Activated naive CD8-positive, alpha-beta T cell treated with anti-CD3 and anti-CD28 coated beads, Interleukin-2, amount 50 U/mL, for 16 hours (primary cell): ENCODE measurements at regions not wholly inside any gene's neighbourhood (a gene's known extent, or its start where the extent isn't known, plus 50 kb on each side); places are given as distances from the start of the nearest gene placed in this dataset.

Experiments used
- DNase-seq: peaks from one replicate; pipeline ENCODE4 v3.0.0-alpha.2; 2020; ENCODE audit warnings: low read depth, low spot score

DNA sequence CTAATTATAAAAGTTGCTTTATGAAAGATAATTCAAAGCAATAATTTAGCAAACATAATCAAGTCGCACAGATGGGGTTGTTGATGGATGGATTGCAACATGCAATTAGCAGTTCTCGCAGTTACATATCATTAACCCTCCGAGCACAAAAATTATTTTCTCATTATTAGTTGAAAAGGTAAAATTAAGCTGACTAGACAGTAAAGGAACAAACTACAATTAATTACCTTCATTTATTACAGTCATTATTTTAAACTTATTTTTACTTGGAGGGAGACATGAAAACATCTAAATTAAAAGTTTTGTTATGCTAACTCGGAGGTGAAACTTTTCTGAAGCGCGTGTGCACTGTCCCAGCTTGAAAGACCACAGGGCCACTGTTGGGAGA lies 146.9 kb downstream of the PHETA1 start:
- DNase-seq: no peak

DNA sequence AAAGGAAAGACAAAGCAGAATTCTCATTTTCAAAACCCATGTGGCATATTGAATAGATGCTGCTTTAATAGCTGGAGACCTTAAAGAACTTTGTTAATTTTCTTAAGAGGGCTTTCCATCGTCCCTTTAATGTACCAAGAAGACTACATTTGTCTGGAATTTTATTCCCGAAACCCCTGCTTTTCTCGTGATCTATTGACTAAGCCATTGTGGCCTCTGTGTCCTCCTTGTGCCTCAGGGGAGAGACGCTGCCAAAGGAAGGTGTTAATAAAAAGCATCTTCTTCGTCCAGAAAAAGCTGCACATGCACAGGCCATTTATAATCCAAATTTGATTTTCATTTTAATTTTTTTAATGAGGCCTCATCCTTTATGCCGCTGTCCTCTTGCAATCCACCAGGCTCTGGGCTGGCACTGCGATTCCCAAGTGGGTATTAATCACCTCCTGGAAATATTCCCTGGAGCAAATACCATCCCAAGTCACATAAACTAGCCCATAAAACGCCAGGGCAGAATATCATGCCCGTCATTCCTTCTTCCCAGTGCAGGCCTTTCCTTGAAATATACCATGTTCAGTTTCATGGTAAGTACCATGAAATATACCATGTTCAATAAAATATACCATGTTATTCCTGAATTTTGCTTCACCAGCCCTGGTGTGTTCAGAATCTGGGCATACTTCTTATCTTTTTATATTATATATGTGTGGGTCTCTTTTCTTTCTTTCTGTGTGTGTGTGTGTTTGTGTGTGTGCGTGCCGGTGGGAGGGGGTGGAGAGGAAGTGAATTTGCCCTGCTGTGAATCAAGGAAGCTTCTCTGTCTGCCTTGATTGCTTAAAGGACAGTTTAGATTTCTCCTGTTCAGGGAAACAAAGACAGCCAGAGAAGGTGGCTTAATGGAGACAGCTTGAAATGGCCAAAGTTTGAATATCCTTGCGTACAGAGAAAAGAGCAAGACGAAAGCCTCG lies 147.6 kb downstream of the PHETA1 start:
- no peak for DNase-seq

DNA sequence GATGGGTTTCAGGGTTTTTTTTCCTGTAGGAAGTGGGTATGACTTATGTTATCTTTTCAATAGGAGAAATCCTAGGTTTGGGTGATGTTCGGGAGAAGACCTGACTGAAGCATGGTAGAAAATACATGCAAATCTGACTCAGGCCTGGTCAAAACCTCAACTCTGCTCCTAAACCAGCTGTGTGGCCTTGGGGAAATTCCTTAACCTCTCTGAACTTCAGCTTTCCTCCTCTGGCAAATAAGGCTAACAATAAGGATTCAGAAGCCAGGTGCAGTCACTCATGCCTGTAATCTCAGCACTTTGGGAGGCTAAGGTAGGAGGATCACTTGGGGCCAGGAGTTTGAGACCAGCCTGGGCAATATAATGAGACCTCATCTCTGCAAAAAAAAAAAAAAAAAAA lies 148.5 kb downstream of the PHETA1 start:
- DNase-seq: no peak

DNA sequence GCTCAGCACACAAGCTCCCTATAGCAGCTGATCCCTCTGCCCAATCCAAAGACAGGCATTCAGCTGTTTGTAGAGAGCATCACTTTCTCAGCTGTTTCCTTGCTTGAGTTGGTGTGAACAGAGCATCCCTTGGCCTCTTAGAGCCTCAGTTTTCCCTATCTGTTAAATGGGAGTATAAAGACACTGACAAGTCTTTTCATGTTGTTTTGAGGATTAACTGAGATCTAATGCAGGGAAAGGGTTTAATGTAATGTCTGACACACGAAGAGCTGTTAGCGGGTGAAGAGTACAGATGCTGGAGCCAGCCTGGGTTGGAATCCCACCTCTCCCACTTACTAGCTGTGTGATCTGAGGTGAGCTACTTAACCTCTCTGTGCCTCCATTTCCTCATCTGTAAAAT lies 149.5 kb downstream of the PHETA1 start:
- DNase-seq: no peak

DNA sequence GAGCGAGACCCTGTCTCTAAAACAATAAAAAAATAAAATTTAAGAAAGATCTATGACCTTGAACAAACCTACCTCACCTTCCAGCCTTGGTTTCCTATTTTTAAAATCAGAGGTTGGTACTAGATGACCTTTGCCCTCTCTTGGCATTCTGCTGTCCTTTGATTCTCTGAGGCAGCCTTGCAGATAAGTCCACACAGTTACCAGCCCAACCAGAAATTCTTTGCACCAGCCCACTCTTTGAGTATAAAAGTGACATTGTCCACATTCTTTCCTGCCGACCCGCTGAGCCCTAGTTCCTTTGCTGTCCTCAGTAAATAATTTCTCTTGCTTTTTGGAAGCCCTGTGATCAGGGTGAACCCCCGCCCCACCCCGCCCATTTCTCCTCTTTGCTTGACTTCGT lies 150.4 kb downstream of the PHETA1 start:
- no peak for DNase-seq

DNA sequence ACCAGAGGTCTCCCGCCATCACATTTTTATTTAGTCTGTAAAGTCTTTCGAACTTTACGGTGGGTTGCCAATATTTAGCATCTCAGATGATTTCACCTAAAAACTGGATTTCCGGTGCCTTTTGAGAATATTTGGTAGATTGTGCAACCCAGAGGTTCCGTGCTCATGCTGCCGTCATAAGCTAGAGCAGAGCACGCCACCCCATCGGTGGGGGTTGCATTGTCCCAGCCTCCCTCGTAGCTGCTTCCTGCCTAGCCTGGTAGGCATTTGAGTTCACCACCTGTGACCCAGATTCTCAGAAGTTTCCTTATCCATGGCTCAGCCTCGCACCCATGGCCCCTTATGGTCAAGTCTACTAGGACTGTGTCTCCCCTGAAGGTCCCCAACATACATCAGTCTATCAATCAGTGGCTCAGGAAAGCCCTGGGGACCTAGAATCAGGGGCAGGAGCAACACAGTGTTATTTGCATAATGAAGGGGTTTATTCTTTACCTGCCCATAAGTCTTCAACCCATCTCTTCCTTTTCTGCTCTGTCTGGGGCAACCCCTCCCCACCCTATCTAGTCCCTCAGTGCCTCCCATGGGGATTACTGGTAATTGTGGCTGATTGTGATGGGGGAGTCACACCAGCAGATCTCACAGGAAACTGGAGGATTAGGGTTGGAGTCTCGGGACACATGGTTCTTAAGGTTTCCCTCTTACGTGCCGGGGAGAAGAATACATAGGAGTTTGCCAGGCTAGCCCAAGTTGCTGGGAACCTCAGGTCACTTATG lies 152.3 kb downstream of the PHETA1 start:
- DNase-seq: no peak

DNA sequence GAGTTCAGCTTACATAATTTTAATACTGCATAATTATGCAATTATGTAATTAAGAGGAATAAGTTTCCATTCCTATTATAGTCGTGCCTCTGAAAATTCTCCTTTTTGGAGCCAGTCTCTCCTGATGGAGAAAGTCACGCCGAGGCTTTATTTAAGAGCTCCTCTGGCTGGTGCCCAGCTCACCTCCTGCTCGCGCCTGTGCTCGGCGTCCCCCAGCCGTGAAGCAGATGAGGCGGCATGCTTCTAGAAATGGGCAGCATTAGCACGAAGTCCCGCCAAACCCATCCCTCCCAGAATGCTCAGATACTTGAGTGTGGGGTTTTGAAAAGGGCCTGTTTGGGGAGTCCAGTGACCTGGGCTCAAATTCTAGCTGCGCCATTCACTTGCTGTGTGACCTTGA lies 153.0 kb downstream of the PHETA1 start:
- no peak for DNase-seq

DNA sequence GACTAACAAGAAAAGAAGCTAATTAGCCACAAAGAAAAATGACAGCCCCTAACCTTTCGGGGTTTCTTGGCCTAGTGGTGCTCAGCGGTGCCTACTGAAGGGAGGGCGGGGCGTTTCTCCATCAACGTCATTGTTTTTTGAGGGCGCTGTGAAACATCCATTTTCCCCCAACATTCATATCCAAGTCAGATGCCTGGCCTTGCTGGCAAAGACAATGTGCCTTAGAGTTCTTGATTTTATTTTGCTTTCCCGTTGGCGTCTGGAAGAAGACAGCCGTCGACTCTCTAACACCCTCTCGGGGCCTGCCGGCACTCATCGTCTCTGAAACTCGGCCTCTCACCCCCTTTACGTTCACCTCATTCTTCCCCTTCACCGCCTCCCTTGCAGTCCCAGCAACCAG lies 154.5 kb downstream of the PHETA1 start:
- no peak for DNase-seq

DNA sequence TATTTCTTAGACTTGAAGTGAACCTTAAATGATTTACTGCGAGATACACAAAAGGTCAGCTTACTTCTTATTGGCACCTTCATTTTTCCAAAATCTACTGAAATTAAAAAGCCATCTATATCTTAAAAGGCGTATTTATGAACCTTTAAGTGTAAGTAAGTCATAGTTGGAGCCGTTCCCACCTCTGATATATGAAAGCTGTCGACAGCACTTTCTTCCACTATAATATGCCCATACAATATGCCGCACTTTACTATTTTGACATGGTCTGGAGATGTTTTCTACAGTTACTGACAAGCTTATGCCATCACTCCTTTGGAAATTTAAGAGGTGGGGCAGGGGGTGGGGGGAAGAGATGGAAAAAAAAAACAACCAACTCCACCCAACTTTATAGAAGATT lies 155.3 kb downstream of the PHETA1 start:
- no peak for DNase-seq

DNA sequence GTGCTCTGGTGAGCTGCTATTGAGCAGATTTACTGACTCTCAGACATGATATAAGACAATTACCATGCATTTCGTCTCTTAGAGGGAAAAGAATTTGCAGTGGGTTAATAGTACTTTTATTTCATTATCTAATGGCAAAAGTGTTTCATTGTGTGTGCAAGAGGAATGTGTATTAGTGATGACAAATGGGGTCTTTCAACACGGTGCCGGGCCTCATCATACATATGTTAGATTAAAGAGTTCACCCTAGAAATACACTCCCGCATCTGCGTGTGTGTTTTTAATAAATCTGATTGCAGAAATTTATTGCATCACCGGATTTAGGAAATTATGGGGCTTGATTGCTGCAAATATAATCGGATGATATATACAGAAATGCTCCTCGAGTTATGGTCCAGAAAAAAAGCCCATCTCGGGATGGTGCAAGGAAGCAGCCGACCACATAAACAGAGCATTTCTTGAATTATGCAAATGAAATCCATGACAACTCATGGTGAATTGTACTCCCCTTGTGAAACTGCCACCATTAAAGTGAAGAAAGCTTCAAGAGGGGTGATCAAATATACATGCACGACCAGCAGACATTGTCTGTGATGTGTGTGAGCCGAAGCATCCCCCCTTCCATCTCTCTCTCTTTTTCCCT lies 156.0 kb downstream of the PHETA1 start:
- DNase-seq: no peak

DNA sequence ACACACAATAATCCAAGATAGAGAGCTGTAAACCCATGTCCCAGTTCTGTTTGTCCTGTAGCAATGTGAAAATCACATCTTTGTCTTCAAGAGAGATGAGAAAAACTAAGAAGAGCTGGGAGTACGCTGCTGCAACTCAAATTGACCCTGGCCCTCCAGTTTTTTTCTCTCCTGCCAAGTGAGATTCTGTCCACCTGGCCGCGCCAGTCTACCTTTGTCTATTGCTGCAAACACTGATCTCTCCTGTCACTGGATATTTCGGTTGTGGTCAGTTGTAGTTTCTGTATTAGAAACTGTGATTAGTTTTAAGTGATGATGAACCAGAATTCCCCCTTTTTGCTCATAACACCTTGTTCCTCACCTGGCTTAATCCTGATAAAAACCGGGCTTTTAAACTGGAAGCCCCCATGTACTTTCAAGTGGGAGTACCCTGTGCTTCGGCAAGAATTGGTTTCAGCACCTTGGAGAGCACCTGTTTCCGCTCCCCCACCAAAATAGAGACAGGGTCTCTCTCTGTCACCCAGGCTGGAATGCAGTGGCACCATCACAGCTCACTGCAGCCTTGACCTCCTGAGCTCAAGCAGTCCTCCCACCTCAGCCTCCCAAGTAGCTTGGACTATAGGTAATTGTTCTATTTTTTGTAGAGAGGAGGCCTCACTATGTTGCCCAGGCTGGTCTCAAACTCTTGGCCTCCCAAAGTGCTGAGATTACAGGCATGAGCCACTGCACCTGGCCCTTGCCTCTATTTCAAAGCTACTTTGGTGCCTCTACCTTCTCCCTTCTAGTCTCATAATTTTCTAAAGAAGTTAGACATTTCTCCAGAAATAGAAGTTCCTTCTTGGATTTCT lies 156.8 kb downstream of the PHETA1 start:
- DNase-seq: no peak

DNA sequence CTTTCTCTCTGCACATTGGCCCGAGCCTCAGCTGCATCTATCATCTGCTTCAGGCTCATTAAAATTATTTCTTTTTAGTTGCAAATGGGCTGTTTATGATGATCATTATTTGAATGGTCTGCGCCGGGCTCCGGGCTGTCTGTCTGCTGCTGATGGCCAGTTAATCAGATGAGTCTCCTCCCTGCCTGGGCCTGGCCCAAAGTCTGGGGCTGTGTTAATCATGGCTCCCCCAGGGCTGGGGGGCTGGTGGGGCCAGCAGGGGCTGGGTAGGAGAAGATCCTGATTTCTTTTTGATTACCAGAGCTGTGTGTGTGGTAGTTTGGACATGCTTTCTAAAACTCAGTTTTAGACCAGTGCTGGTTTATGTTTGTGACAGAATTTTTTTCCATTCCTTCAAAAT lies 159.1 kb downstream of the PHETA1 start:
- DNase-seq: no peak

DNA sequence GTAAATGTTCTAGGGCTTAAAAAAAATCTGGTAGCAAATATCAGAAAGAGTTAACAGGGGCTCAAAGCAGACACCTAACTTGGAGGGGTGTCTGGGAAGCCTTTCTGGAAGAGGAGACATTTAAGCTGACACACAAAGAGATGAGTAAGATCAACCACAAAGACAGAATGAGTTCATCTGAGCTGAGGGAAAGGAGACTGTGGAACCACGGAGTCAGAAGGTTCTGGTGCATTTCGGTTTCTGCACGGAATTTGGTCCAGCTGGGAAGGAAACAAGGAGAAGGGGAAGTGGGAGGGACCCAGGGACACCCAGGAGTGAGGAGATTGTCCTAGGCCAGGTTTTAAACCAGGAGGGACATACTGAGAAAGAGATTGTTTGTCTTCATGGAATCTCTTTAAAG lies 161.1 kb downstream of the PHETA1 start:
- DNase-seq: no peak

DNA sequence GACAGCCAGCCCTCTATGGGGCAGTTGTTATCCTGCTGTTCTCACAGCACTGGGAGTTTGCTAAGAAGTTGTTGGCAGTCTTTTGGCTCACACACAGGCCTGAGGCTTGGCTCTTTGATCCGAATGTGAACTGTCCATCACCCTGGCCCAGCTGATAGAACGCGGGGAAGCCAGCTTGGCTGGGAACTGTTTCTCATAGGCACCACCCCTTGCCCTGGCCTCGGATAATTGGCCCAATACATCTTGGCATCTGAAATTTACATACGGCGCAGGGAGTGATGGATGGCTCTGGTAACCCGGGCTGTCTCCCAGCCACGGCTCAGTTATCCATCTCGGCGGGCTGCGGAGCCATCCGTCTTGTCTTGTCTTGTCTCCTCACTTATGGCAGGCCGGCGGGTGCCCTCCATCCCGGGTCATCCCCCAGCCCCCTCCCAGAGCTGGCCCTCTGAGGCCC lies 164.1 kb downstream of the PHETA1 start:
- no peak for DNase-seq

DNA sequence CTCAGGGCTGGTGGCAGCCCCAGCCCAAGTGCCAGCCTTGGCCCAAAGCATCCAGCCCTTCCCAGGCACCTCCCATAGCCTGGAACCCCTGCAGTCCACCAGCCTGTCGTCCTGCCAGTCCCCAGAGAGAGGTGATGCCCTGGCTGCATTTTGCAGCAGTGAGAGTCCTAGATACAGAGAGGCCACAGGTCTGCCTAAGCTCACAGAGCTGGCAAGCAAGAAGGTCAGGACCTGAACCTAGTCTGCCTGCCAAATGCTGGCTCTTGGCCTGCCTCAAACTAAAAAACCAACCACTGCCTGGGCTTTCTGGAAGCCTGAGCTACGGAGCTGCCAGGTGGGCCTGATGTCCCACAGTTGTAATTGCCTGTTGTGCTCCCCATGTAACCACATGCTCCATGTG lies 164.9 kb downstream of the PHETA1 start:
- no peak for DNase-seq

DNA sequence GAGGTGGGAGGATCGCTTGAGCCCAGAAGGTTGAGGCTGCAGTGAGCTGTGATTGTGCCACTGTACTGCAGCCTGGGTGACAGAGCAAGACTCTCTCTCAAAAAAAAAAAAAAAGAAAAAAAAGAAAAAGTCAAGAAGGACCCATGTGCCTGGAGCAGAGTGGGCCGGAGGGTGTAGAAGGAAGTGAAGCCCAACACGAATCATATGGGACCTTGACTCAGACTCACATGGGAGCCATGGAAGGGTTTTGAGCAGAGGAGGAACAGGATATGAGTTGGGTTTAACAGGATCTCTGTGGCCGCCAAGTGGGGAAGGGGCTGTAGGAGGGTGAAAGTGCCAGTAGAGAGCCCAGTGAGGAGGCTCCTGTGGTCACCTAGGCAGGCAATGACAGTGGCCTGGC lies 165.4 kb downstream of the PHETA1 start:
- DNase-seq: no peak

DNA sequence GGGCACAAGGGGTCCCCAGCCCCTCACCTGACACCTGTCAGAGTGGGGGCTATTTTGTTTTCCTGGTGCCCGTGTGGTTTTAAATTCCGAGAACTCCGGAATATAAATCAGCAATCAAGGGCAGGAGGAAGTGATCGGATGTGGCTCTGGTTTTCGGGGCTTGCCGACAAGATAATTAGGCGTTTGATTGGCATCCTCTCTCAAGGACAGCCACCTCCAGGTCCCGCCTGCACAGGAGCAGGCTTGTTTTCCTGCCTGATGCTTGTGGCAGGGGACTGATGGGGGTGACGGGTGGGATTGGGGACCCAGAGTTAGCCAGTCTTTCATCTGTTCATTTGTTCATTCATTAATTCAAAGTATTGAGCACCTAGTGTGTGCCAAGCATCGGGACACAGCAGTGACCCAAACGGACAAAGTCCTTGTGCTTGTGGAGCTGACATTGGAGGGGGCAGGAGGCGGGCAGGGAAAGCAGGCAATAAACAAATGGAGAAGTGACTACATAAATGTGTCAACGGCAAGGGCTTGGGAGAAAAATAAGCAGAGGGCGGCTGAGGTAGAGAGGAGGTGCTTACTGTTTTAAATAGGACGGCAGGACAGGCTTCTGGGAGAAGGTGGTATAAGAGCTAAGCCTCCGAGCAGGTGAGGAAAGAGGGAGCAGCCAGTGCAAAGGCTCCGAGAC lies 166.5 kb downstream of the PHETA1 start:
- DNase-seq: no peak

DNA sequence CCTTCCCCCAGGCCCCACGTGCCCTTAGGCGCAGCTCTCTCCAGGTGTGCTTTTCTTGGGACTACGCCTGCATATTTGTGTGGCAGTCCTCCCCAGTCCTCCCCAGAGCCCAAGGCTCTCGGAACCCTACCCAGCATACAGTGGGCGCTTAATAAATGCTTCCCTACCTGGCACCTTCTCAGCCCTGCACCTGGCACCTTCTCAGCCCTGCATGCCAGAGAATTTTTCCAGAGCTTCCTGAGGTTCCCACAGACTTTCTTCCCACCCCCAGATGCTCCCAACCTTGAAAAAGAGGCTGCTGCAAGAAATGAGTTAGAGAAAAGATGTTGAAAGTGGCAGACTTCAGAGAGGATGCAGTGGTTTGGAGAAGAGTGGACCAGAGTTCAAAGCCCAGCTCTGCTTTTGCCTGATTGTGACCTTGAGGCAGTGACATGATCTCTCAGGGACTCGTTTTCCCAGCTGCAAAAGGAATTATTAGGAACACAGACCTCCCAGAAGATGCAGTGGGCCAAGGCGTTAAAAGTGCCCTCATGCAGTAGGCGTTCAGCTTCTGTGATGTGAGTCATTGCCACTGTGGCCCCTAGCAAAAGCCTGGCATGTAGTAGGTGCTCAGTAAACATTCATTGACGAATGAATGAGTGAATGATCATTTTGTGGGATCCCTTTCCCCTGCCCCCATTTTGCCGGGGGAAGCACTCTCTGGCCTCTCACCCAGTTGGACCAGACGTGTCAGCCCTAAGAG lies 167.2 kb downstream of the PHETA1 start:
- no peak for DNase-seq

DNA sequence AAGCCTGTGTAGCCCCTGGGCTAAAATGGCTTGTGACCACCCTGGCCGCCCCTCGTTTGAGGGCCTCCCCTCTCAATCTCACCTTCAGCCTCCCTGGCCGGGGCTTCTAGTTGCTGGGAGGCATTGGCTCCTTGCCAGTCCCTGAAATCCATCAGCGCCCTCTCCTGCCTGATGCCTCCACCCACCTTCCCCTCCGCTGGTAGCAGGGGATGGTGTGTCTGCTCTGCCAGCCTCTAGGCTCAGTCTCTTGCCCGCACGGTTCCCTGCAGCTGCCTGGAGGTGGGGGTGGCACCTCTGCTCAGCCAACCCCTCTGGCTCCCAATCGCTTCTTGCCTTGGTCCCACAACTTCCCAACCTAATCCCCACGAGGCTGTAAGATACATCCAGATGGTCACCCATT lies 167.9 kb downstream of the PHETA1 start:
- DNase-seq: no peak

DNA sequence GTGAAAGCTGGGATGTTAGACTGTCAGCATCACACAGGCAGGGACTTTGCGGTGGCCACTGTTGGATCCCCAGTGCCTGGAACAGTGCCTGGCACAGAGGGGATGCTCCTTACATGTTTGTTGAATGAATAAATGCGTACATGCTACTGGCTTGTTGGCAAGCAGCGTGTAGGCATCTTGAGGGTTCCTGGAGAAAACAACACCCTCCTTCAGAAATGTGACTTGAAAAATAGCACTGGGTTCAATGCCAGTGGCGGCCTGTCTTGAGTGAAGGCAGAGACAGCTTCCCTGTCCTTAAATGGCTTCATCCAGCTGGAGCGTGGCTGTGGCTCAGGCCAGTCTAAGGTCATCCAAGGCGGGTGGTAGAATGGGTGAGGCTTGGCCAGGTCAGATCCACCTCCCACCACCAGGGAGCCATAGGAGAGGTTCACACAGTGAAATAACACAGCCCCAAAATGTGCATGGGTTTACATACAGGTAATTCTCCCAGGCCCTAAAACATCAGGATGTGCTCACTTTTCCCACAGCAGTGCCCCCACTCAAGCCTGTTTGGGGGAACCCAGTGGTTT lies 171.4 kb downstream of the PHETA1 start:
- no peak for DNase-seq
